PC-3 (cell line): ENCODE measurements at regions not wholly inside any gene's neighbourhood (a gene's known extent, or its start where the extent isn't known, plus 50 kb on each side); places are given as distances from the start of the nearest gene placed in this dataset.

Experiments used
- ATAC-seq: fragments of 200-7000 bp; cut with Tn5 transposase; 2 replicates; pipeline ENCODE4 v1.9.1; 2020; ENCODE audit warnings: mild to moderate bottlenecking, moderate library complexity
- BruUV-seq: library from RNA; stranded (reverse); fragments of 400-500 nt; replicated peaks from 2 replicates; lab custom pipeline; 2021; lab: Mats Ljungman, UMichigan
- CTCF ChIA-PET: fragments of 300-600 bp; sonication (Branson Sonifier 250); formaldehyde crosslinking; loops from one replicate; lab custom pipeline; 2022; ENCODE audit warnings: antibody characterized with exemption; lab: Charles Lee
- POLR2A ChIA-PET: fragments of 300-600 bp; sonication (Branson Sonifier 250); formaldehyde crosslinking; loops from one replicate; lab custom pipeline; 2022; ENCODE audit warnings: antibody characterized with exemption; ENCODE audit not compliant: unreplicated experiment; lab: Charles Lee
- DNase-seq: peaks from one replicate; pipeline ENCODE4 v3.0.0-alpha.2; 2015
- H2AFZ ChIP-seq: fragments of 300-600 bp; sonication (generic); 2 replicates; pipeline ENCODE4 v1.6.0; 2016; ENCODE audit warnings: antibody characterized with exemption, low read length
- H3F3A ChIP-seq: fragments of 300-600 bp; sonication (generic); one replicate; pipeline ENCODE4 v1.6.0; 2017; ENCODE audit warnings: antibody characterized with exemption, low read length, control low read depth, mild to moderate bottlenecking; ENCODE audit not compliant: unreplicated experiment
- H3K27ac ChIP-seq: fragments of 300-600 bp; sonication (generic); 2 replicates; pipeline ENCODE4 v1.5.1; 2016; ENCODE audit warnings: mild to moderate bottlenecking, low read length
- H3K27me3 ChIP-seq: fragments of 300-600 bp; sonication (generic); 2 replicates; pipeline ENCODE4 v1.6.1; 2016; ENCODE audit warnings: low read length, mixed read lengths
- H3K36me3 ChIP-seq: fragments of 300-600 bp; sonication (generic); 2 replicates; pipeline ENCODE4 v1.6.1; 2016; ENCODE audit warnings: low read depth, mixed run types, low read length, mixed read lengths
- H3K4me1 ChIP-seq: fragments of 300-600 bp; sonication (generic); 2 replicates; pipeline ENCODE4 v1.5.1; 2016; ENCODE audit warnings: low read length; ENCODE audit not compliant: insufficient read depth
- H3K4me2 ChIP-seq: fragments of 300-600 bp; sonication (generic); 2 replicates; pipeline ENCODE4 v1.6.0; 2016; ENCODE audit warnings: low read length
- H3K4me3 ChIP-seq: fragments of 300-600 bp; sonication (generic); 2 replicates; pipeline ENCODE4 v1.5.1; 2016; ENCODE audit warnings: mild to moderate bottlenecking, low read length, mixed read lengths
- H3K79me2 ChIP-seq: fragments of 300-600 bp; sonication (generic); 2 replicates; pipeline ENCODE4 v1.6.1; 2017; ENCODE audit warnings: low read length, mixed read lengths
- H3K9ac ChIP-seq: fragments of 300-600 bp; sonication (generic); 2 replicates; pipeline ENCODE4 v1.6.0; 2016; ENCODE audit warnings: mild to moderate bottlenecking, low read length
- H3K9me2 ChIP-seq: fragments of 300-600 bp; sonication (generic); replicated peaks from 2 replicates; pipeline ENCODE4 v1.6.1; 2016; ENCODE audit warnings: mixed run types, low read length, mixed read lengths
- H3K9me3 ChIP-seq: fragments of 300-600 bp; sonication (generic); 2 replicates; pipeline ENCODE4 v1.6.1; 2016; ENCODE audit warnings: low read length, mixed read lengths
- H4K20me1 ChIP-seq: fragments of 300-600 bp; sonication (generic); 2 replicates; pipeline ENCODE4 v1.6.1; 2016; ENCODE audit warnings: low read length, mixed read lengths
- CTCF ChIP-seq: fragments of 300-600 bp; sonication (generic); conservative IDR thresholded peaks from 2 replicates; pipeline ENCODE4 v1.5.1; 2017; ENCODE audit warnings: antibody characterized with exemption, low read depth, mild to moderate bottlenecking, low read length
- EZH2 ChIP-seq: fragments of 300-600 bp; sonication (generic); IDR thresholded peaks from one replicate; pipeline ENCODE4 v1.6.1; 2017; ENCODE audit warnings: antibody characterized with exemption, mild to moderate bottlenecking, low read length; ENCODE audit not compliant: unreplicated experiment
- EZH2phosphoT487 ChIP-seq: fragments of 300-600 bp; sonication (generic); IDR thresholded peaks from 2 replicates; pipeline ENCODE4 v1.6.1; 2018; ENCODE audit warnings: mild to moderate bottlenecking, antibody characterized with exemption, low read length, borderline replicate concordance
- intact Hi-C: fragments of 100-400 bp; cut with micrococcal nuclease; formaldehyde crosslinking; loops from 2 replicates; pipeline ENCODE4 v1.9.0; 2023

DNA sequence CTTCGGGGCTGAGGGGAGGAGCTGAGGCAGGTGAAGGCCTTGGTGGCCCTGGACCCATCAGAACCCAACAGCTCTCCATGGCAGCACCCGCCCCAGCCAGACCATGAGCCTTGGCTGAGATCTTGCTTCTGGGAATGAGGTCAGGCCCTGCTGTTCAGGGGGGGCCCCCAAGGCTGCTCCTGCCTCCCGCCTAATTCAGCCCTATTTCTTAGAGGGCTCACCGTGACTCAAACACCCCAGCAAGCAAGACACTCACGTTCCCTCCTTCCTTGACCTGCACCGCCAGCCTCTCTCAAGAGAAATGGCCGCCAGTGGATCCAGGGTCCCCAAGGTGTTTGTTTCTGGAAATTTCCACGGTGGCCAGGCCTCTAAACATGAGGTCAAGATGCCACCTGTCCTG lies 61.4 kb upstream of the PPP1R26 start:
- CTCF ChIA-PET, result no interaction called here
- Histone ChIP-seq H3K9ac (no peak overlapping the region), H3K27me3 (no peaks in the 10 kb centered on the region), H2AFZ (no peak overlapping the region), H3K4me1 (no peaks in the 10 kb centered on the region), H3K9me3 (no peaks in the 10 kb centered on the region), H3K4me2 (no peak overlapping the region), H3F3A (no peaks in the 10 kb centered on the region), H3K27ac (no peak overlapping the region), H3K36me3 (no peaks in the 10 kb centered on the region), H3K4me3 (no peak overlapping the region), H3K9me2 (no peaks in the 10 kb centered on the region), H3K79me2 (no peaks in the 10 kb centered on the region), H4K20me1 (no peaks in the 10 kb centered on the region)
- intact Hi-C loops, result no loop called here
- no TSS peak for BruUV-seq
- no peak for ATAC-seq
- no peak for DNase-seq
- POLR2A ChIA-PET, result no interaction called here
- TF ChIP-seq CTCF, result no peak
- TF ChIP-seq EZH2, result no peak
- no peak for TF ChIP-seq EZH2phosphoT487

DNA sequence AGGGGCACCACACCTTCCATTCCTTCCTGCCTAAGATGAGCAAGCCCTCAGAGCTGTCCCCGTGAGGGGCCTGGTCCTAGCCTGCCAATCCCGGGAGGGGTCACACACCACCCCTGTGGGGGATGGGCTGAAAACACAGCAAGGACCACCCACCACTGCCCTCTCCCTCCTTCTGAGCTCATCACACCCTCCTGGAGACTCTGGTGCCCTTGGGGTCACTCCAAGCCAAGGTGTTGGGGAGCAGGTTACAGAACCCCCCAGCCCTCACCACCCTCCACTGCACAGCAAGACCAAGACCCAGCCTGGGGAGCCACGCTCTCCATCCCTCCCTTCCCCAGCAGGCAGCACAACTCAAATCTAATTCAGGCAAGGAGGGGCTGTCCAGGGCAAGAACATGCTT lies 60.5 kb upstream of the PPP1R26 start:
- no TSS peak for BruUV-seq
- intact Hi-C loops, result no loop called here
- H3K27ac ChIP-seq, result no peak overlapping the region
- peak; percentile 7 for DNase-seq
- no peak overlapping the region for H3K9ac ChIP-seq
- H3K79me2 ChIP-seq, result no peaks in the 10 kb centered on the region
- CTCF ChIA-PET, result no interaction called here
- no peaks in the 10 kb centered on the region for H3K9me2 ChIP-seq
- POLR2A ChIA-PET, result no interaction called here
- no peaks in the 10 kb centered on the region for H4K20me1 ChIP-seq
- H3K9me3 ChIP-seq, result no peaks in the 10 kb centered on the region
- no peak for TF ChIP-seq CTCF
- TF ChIP-seq EZH2, result no peak
- H3K36me3 ChIP-seq, result no peaks in the 10 kb centered on the region
- no peak for ATAC-seq
- no peaks in the 10 kb centered on the region for H3F3A ChIP-seq
- H3K27me3 ChIP-seq, result no peaks in the 10 kb centered on the region
- no peak overlapping the region for H2AFZ ChIP-seq
- no peaks in the 10 kb centered on the region for H3K4me1 ChIP-seq
- no peak overlapping the region for H3K4me2 ChIP-seq
- no peak overlapping the region for H3K4me3 ChIP-seq

- H3K9ac ChIP-seq, result no peak overlapping the region
- BruUV-seq, result no TSS peak
- ChIA-PET POLR2A (no interaction called here), CTCF (no interaction called here)
- H3K4me3 ChIP-seq, result no peak overlapping the region
- H4K20me1 ChIP-seq, result no peaks in the 10 kb centered on the region
- DNase-seq (no peak), ATAC-seq (no peak)
- H3K79me2 ChIP-seq, result no peaks in the 10 kb centered on the region
- no peaks in the 10 kb centered on the region for H3K36me3 ChIP-seq
- H3K4me1 ChIP-seq, result no peaks in the 10 kb centered on the region
- intact Hi-C loops, result no loop called here
- no peak overlapping the region for H3K4me2 ChIP-seq
- no peaks in the 10 kb centered on the region for H3K27me3 ChIP-seq
- no peaks in the 10 kb centered on the region for H3F3A ChIP-seq
- no peak overlapping the region for H3K27ac ChIP-seq
- TF ChIP-seq CTCF (no peak), EZH2phosphoT487 (no peak), EZH2 (no peak)
- no peak overlapping the region for H2AFZ ChIP-seq
- no peaks in the 10 kb centered on the region for H3K9me3 ChIP-seq
- no peaks in the 10 kb centered on the region for H3K9me2 ChIP-seq
These were observed 57.1 kb upstream of the PPP1R26 start for GRCh38 chr9:135422341-135422944.
